ENCODE measurements at regions not wholly inside any gene's neighbourhood (a gene's known extent, or its start where the extent isn't known, plus 50 kb on each side); places are given as distances from the start of the nearest gene placed in this dataset.

- Histone ChIP-seq H2AK5ac (ENCODE audit: low read depth, low read length) (no peak overlapping the region), H3K4me3 (ENCODE audit: insufficient read depth, low read depth, low read length) (no peak overlapping the region), H3K79me1 (ENCODE audit: low read depth in 1 of 2, low read length in 2 of 2) (no peaks in the 10 kb centered on the region), H3K14ac (replicated peaks; ENCODE audit: low read depth, low read length) (no peak overlapping the region), H3K9ac (ENCODE audit: low read depth, low read length) (no peak overlapping the region), H2BK120ac (ENCODE audit: low read depth, low read length) (no peak overlapping the region), H3K36me3 (ENCODE audit: control insufficient read depth, insufficient read depth, low read length) (no peaks in the 10 kb centered on the region), H3K23ac (ENCODE audit: low read depth, low read length) (no peak overlapping the region), H2BK15ac (ENCODE audit: low read depth, low read length) (no peak overlapping the region), H3K4me2 (ENCODE audit: low read depth, low read length) (no peak overlapping the region), H4K91ac (ENCODE audit: insufficient read depth, low read depth, low read length) (no peak overlapping the region), H4K5ac (ENCODE audit: low read depth, low read length) (no peak overlapping the region), H3K18ac (ENCODE audit: low read depth, low read length) (no peak overlapping the region), H3K4me1 (ENCODE audit: control insufficient read depth, insufficient read depth, low read length) (no peaks in the 10 kb centered on the region), H3K9me3 (ENCODE audit: control insufficient read depth, insufficient read depth, low read length) (no peaks in the 10 kb centered on the region), H4K8ac (ENCODE audit: low read depth in 2 of 2, low read length in 2 of 2) (no peak overlapping the region), H2BK20ac (ENCODE audit: low read depth, low read length) (no peak overlapping the region), H2BK5ac (ENCODE audit: low read depth, low read length, poor library complexity, severe bottlenecking) (no peak overlapping the region), H3K9me1 (ENCODE audit: insufficient read depth, low read length) (no peaks in the 10 kb centered on the region), H2AFZ (replicated peaks; ENCODE audit: low read length, poor library complexity) (no peak overlapping the region), H3K4ac (ENCODE audit: low read depth, low read length) (no peak overlapping the region), H3K27ac (ENCODE audit: insufficient read depth, low read length) (no peak overlapping the region), H4K20me1 (ENCODE audit: insufficient read depth, low read length) (no peaks in the 10 kb centered on the region), H2AK9ac (replicated peaks; ENCODE audit: low read depth, low read length, poor library complexity) (no peak overlapping the region), H3K56ac (ENCODE audit: extremely low read depth, insufficient read depth, low read length) (no peak overlapping the region), H3K27me3 (ENCODE audit: control insufficient read depth, insufficient read depth, low read length) (no peaks in the 10 kb centered on the region)
- no CpG with 5 or more reads among the region's 2 CpGs for WGBS, 2 experiments (ENCODE audit: extremely low coverage in 2 of 2, insufficient read length in 1 of 2)
- POLR2A ChIA-PET (ENCODE audit: unreplicated experiment), result no interaction called here
- DNase-seq (no peak), ATAC-seq (ENCODE audit: low read depth) (no peak)
- intact Hi-C loops (cut with micrococcal nuclease) (no loop called here), in situ Hi-C loops (cut with MboI; ENCODE audit: low sequenced_read_pairs) (no loop called here), dilution Hi-C loops (cut with HindIII; ENCODE audit: low sequenced_read_pairs, unreplicated experiment) (no loop called here)
- no TSS peak for BruUV-seq (replicated peaks)
- TF ChIP-seq MAZ (IDR thresholded peaks at IDR 0.05; ENCODE audit: borderline replicate concordance, low read depth, low read length) (no peak), SMC3 (IDR thresholded peaks at IDR 0.05; ENCODE audit: low read depth, low read length) (no peak), FOS (IDR thresholded peaks at IDR 0.05; ENCODE audit: low read depth, low read length) (no peak), CHD1 (IDR thresholded peaks at IDR 0.05; ENCODE audit: low read depth, low read length) (no peak), RFX5 (IDR thresholded peaks at IDR 0.05; ENCODE audit: low read depth, low read length) (no peak), USF2 (IDR thresholded peaks at IDR 0.05; ENCODE audit: low read depth, low read length) (no peak), NFE2L2 (IDR thresholded peaks at IDR 0.05; ENCODE audit: low read depth, low read length) (no peak), MXI1 (IDR thresholded peaks at IDR 0.05; ENCODE audit: borderline replicate concordance, low read depth, low read length) (no peak), RAD21 (IDR thresholded peaks at IDR 0.05; ENCODE audit: low read length) (no peak)
- TF ChIP-seq, protein P1, sequence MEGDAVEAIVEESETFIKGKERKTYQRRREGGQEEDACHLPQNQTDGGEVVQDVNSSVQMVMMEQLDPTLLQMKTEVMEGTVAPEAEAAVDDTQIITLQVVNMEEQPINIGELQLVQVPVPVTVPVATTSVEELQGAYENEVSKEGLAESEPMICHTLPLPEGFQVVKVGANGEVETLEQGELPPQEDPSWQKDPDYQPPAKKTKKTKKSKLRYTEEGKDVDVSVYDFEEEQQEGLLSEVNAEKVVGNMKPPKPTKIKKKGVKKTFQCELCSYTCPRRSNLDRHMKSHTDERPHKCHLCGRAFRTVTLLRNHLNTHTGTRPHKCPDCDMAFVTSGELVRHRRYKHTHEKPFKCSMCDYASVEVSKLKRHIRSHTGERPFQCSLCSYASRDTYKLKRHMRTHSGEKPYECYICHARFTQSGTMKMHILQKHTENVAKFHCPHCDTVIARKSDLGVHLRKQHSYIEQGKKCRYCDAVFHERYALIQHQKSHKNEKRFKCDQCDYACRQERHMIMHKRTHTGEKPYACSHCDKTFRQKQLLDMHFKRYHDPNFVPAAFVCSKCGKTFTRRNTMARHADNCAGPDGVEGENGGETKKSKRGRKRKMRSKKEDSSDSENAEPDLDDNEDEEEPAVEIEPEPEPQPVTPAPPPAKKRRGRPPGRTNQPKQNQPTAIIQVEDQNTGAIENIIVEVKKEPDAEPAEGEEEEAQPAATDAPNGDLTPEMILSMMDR (conservative IDR thresholded peaks at IDR 0.05; ENCODE audit: low read depth, low read length), result no peak
- CTCF ChIA-PET, result no interaction called here
Measured at GRCh38 chr7:29651477-29651876, 87.8 kb downstream of the PRR15 start.
